CD4-positive, alpha-beta memory T cell (primary cell): ENCODE measurements at regions not wholly inside any gene's neighbourhood (a gene's known extent, or its start where the extent isn't known, plus 50 kb on each side); places are given as distances from the start of the nearest gene placed in this dataset.

Experiments
- CTCF ChIA-PET: fragments of 350-600 bp; sonication (Branson Sonifier 250); formaldehyde crosslinking; loops from one replicate; lab custom pipeline; 2021; ENCODE audit warnings: inconsistent platforms; ENCODE audit not compliant: partially characterized antibody; lab: Charles Lee
- POLR2A ChIA-PET: fragments of 350-600 bp; sonication (Branson Sonifier 250); formaldehyde crosslinking; loops from one replicate; lab custom pipeline; 2021; ENCODE audit not compliant: partially characterized antibody; lab: Charles Lee
- DNase-seq, 5 donors: peaks; one replicate each; pipeline versions ENCODE4 v3.0.0 to v3.0.0-alpha.2; 2020 to 2022; ENCODE audit warnings: mixed read lengths in 1 of 5
- H3K27ac ChIP-seq: one replicate; pipeline ENCODE4 v1.7.0; 2013; ENCODE audit warnings: low read depth, low read length
- H3K27me3 ChIP-seq: 2 replicates; pipeline ENCODE4 v1.7.0; 2013; ENCODE audit warnings: mild to moderate bottlenecking, low read length, moderate library complexity; ENCODE audit not compliant: insufficient read depth
- H3K36me3 ChIP-seq: 2 replicates; pipeline ENCODE4 v1.7.0; 2013; ENCODE audit warnings: mild to moderate bottlenecking, low read length, moderate library complexity; ENCODE audit not compliant: insufficient read depth
- H3K4me1 ChIP-seq: 2 replicates; pipeline ENCODE4 v1.7.0; 2013; ENCODE audit warnings: mild to moderate bottlenecking, low read length, moderate library complexity; ENCODE audit not compliant: insufficient read depth
- H3K4me3 ChIP-seq, 2 donors: one replicate each; pipeline ENCODE4 v1.7.0; 2013; ENCODE audit warnings: low read length in 2 of 2, mild to moderate bottlenecking in 1 of 2
- H3K9me3 ChIP-seq, 2 donors: one replicate each; pipeline ENCODE4 v1.7.0; 2013; ENCODE audit warnings: low read length in 2 of 2, control low read depth in 1 of 2; ENCODE audit not compliant: control insufficient read depth in 1 of 2
- H3K27ac Mint-ChIP-seq, 7 donors: one replicate each; pipeline ENCODE4 v1.8.0; 2020 to 2021; ENCODE audit warnings: mixed read lengths in 7 of 7, mild to moderate bottlenecking in 6 of 7, inconsistent platforms in 3 of 7, moderate library complexity in 3 of 7
- H3K27me3 Mint-ChIP-seq, 2 donors: one replicate each; pipeline ENCODE4 v1.8.0; 2020 to 2021; ENCODE audit warnings: mixed read lengths in 2 of 2
- H3K36me3 Mint-ChIP-seq, 2 donors: one replicate each; pipeline ENCODE4 v1.8.0; 2020 to 2021; ENCODE audit warnings: mixed read lengths in 2 of 2, inconsistent platforms in 1 of 2, mild to moderate bottlenecking in 1 of 2
- H3K4me1 Mint-ChIP-seq, 4 donors: one replicate each; pipeline ENCODE4 v1.8.0; 2020 to 2021; ENCODE audit warnings: mixed read lengths in 4 of 4, mild to moderate bottlenecking in 1 of 4
- H3K4me3 Mint-ChIP-seq, 8 donors: one replicate each; pipeline ENCODE4 v1.8.0; 2020 to 2021; ENCODE audit warnings: mixed read lengths in 8 of 8, mild to moderate bottlenecking in 7 of 8, moderate library complexity in 6 of 8, inconsistent platforms in 3 of 8
- H3K9me3 Mint-ChIP-seq, 8 donors: one replicate each; pipeline ENCODE4 v1.8.0; 2020 to 2021; ENCODE audit warnings: mixed read lengths in 8 of 8, mild to moderate bottlenecking in 5 of 8, inconsistent platforms in 3 of 8, moderate library complexity in 1 of 8
- intact Hi-C: fragments of 100-400 bp; cut with micrococcal nuclease; formaldehyde crosslinking; loops from one replicate; pipeline ENCODE4 v1.15.1; 2023

DNA sequence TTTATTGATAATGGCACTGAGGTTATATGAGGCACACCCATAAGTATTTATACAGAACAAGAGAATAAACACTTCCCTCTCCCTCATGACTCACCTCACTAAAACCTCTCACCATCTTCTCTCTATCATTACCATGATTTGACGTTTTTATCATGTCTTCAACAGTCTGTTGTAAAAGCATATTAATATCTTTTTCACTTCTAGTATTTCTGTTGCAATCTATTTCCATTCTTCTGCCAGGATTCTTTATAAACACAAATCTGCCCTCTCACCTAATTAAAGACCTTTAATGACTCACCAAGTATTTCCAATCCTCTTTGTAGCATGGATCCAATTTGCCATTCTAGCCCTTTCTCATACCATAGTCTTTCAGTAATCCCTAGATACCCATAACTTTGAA lies 527.7 kb downstream of the SLC16A7 start:
- POLR2A ChIA-PET: no interaction called here

DNA sequence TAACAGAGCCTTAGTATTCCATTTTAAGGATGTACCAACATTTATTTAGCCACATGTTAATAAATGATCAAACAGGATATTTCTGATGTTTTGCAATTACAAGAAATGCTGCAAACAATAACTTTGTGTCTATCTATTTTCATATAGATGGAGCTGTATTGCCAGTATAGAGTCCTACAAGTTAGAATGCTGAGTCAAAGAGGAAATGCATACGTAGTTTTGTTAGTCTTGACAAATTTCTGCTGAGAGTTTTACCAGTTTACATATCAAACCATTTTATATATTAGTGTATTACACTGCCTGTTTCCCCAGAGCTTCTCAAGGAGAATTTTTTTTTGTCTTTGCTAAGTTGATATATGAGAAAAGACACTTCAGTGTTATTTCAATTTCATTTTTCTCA lies 541.7 kb downstream of the SLC16A7 start:
- no peaks in the 10 kb centered on the region for H3K27me3 ChIP-seq
- ChIA-PET POLR2A (no interaction called here), CTCF (no interaction called here)
- H3K27me3 Mint-ChIP-seq: no peaks in the 10 kb centered on the region
- H3K9me3 ChIP-seq: no peaks in the 10 kb centered on the region
- no peaks in the 10 kb centered on the region for H3K4me1 ChIP-seq
- H3K36me3 ChIP-seq: no peaks in the 10 kb centered on the region
- intact Hi-C loops: no loop called here
- H3K27ac Mint-ChIP-seq: no peak overlapping the region
- no peak overlapping the region for H3K27ac ChIP-seq
- no peak for DNase-seq
- peaks cover 0 to 3% (median 0%) of the 10 kb centered on the region in 8 donors for H3K9me3 Mint-ChIP-seq
- no peak overlapping the region for H3K4me3 Mint-ChIP-seq
- H3K4me1 Mint-ChIP-seq: no peaks in the 10 kb centered on the region
- H3K36me3 Mint-ChIP-seq: no peaks in the 10 kb centered on the region
- no peak overlapping the region for H3K4me3 ChIP-seq

More for the DNA sequence above, 527.7 kb downstream of the SLC16A7 start:
- H3K4me3 ChIP-seq: no peak overlapping the region
- H3K4me1 ChIP-seq: no peaks in the 10 kb centered on the region
- Mint-ChIP-seq H3K36me3 (no peaks in the 10 kb centered on the region), H3K4me1 (no peaks in the 10 kb centered on the region), H3K27me3 (no peaks in the 10 kb centered on the region), H3K9me3 (peaks cover 0 to 16% (median 8%) of the 10 kb centered on the region in 8 donors), H3K27ac (no peak overlapping the region), H3K4me3 (no peak overlapping the region)
- DNase-seq: no peak
- no peaks in the 10 kb centered on the region for H3K9me3 ChIP-seq
- H3K27ac ChIP-seq: no peak overlapping the region
- no peaks in the 10 kb centered on the region for H3K36me3 ChIP-seq
- CTCF ChIA-PET: no interaction called here
- H3K27me3 ChIP-seq: no peaks in the 10 kb centered on the region
- intact Hi-C loops: no loop called here

DNA sequence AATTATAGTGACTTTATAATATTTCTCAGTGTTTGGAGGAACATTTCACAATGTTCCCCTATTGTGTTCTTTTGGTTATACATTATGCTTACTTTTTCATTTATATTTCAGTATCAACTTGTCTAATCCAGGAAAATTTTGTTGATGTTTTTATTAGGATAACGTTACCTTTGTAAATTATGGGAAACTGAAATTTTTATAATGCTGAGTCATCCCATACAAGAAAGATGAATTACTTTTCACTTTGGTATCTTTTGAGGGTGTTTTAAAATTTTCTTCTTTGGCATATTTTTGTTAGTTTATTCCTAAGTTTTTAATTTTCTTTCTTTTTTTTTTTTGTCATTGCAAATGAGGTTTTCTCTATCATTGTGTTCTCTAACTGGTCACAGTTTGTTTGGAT lies 542.7 kb downstream of the SLC16A7 start:
- Mint-ChIP-seq H3K4me3 (no peak overlapping the region), H3K27me3 (no peaks in the 10 kb centered on the region), H3K27ac (no peak overlapping the region), H3K9me3 (peaks cover 0 to 3% (median 0%) of the 10 kb centered on the region in 8 donors), H3K36me3 (no peaks in the 10 kb centered on the region), H3K4me1 (no peaks in the 10 kb centered on the region)
- Histone ChIP-seq H3K4me1 (no peaks in the 10 kb centered on the region), H3K36me3 (no peaks in the 10 kb centered on the region), H3K27ac (no peak overlapping the region), H3K27me3 (no peaks in the 10 kb centered on the region), H3K9me3 (no peaks in the 10 kb centered on the region), H3K4me3 (no peak overlapping the region)
- DNase-seq: no peak
- ChIA-PET CTCF (no interaction called here), POLR2A (no interaction called here)
- intact Hi-C loops: no loop called here

DNA sequence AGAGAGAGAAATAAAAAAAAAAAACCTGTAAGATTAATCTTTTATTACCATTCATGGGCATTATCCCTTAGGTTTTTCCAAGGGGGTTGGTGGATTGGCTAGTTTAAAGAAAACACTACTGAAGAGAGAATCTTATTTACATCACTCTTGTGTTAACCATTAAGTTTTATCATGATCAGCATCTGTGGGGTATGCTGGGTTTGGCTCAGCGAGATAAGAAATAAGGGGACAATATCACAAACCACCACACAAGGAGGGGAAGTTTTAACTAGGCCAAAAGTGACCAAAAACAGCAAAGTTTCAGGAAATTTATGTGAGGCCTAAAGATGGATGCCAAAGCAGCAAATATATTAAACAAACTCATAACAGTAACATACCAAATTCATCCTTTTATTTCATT lies 548.6 kb downstream of the SLC16A7 start:
- H3K9me3 ChIP-seq: no peaks in the 10 kb centered on the region
- intact Hi-C loops: no loop called here
- no peaks in the 10 kb centered on the region for H3K27me3 ChIP-seq
- ChIA-PET POLR2A (no interaction called here), CTCF (no interaction called here)
- Mint-ChIP-seq H3K4me3 (no peak overlapping the region), H3K36me3 (no peaks in the 10 kb centered on the region), H3K27me3 (no peaks in the 10 kb centered on the region), H3K9me3 (peaks cover 0 to 7% (median 0%) of the 10 kb centered on the region in 8 donors), H3K4me1 (no peaks in the 10 kb centered on the region), H3K27ac (no peak overlapping the region)
- no peak for DNase-seq
- no peaks in the 10 kb centered on the region for H3K36me3 ChIP-seq
- no peak overlapping the region for H3K27ac ChIP-seq
- H3K4me3 ChIP-seq: no peak overlapping the region
- no peaks in the 10 kb centered on the region for H3K4me1 ChIP-seq

DNA sequence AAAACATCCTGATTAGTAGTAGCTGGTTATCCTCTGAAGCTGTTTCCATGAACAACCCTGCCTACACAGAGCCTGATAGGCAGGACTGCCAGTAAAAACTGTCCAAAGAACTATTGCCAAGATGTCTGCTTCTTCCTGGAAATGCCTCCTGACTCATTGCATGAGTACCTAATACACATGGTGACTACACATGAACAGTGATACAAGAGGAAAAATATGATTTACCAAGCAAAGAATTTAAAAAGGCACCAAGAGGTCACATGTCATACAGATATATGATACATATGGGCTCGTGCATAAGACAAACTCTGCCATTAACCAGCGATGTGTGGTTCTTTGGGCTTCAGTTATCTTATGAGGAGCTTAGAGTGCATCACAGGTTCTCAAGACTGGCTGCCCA lies 552.3 kb downstream of the SLC16A7 start:
- ChIA-PET CTCF (no interaction called here), POLR2A (no interaction called here)
- Histone ChIP-seq H3K9me3 (no peaks in the 10 kb centered on the region), H3K36me3 (no peaks in the 10 kb centered on the region), H3K27ac (no peak overlapping the region), H3K4me3 (no peak overlapping the region), H3K27me3 (no peaks in the 10 kb centered on the region), H3K4me1 (no peaks in the 10 kb centered on the region)
- H3K4me1 Mint-ChIP-seq: no peaks in the 10 kb centered on the region
- H3K36me3 Mint-ChIP-seq: no peaks in the 10 kb centered on the region
- DNase-seq: no peak
- H3K27me3 Mint-ChIP-seq: no peaks in the 10 kb centered on the region
- peaks cover 0 to 5% (median under 1%) of the 10 kb centered on the region in 8 donors for H3K9me3 Mint-ChIP-seq
- H3K4me3 Mint-ChIP-seq: no peak overlapping the region
- intact Hi-C loops: no loop called here
- H3K27ac Mint-ChIP-seq: no peak overlapping the region

DNA sequence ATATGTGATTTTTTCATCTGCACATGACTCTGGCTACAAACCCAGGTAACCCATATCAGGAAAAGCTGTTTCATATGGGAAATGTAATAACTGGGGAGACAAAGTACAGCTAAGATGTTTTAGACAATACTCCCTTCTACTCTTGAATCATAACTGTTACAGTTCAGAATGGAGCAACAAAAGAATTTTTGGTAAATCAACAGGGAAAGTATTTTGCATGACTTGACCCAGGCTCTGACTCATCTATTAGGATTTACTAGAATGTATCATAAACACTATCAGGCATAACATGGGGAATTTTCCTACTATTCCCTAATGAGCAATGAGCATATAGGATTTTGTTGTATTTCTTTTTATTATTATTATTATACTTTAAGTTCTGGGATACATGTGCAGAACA lies 553.0 kb downstream of the SLC16A7 start:
- ChIA-PET CTCF (no interaction called here), POLR2A (no interaction called here)
- intact Hi-C loops: no loop called here

DNA sequence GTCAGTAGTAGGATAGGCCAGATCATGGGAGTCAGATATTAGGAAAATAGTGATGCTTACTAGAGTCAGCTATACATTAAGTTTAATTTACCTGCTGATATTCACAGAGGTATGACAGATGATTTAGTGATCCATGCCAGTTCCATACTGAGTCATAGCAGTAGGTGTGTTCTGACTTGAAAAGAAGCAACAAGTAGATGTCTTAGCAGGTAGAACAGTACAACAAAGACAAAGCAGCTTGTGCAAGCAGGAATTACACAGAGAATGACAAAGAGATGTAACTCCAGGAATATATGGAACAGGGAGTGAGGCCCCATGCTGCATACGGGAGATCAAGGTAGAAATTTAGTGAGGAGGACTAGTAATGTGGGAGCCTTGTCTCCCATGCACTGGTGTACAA lies 556.9 kb downstream of the SLC16A7 start:
- Histone ChIP-seq H3K27me3 (no peaks in the 10 kb centered on the region), H3K27ac (no peak overlapping the region), H3K4me3 (no peak overlapping the region), H3K4me1 (no peaks in the 10 kb centered on the region), H3K36me3 (no peaks in the 10 kb centered on the region), H3K9me3 (no peaks in the 10 kb centered on the region)
- H3K27me3 Mint-ChIP-seq: no peaks in the 10 kb centered on the region
- intact Hi-C loops: no loop called here
- H3K9me3 Mint-ChIP-seq: peaks cover 0 to 7% (median 1%) of the 10 kb centered on the region in 8 donors
- no peaks in the 10 kb centered on the region for H3K4me1 Mint-ChIP-seq
- no peak overlapping the region for H3K4me3 Mint-ChIP-seq
- H3K36me3 Mint-ChIP-seq: no peaks in the 10 kb centered on the region
- CTCF ChIA-PET: no interaction called here
- H3K27ac Mint-ChIP-seq: no peak overlapping the region
- POLR2A ChIA-PET: no interaction called here
- no peak for DNase-seq

More for the DNA sequence above, 553.0 kb downstream of the SLC16A7 start:
- Histone ChIP-seq H3K4me1 (no peaks in the 10 kb centered on the region), H3K36me3 (no peaks in the 10 kb centered on the region), H3K9me3 (no peaks in the 10 kb centered on the region), H3K4me3 (no peak overlapping the region), H3K27me3 (no peaks in the 10 kb centered on the region), H3K27ac (no peak overlapping the region)
- Mint-ChIP-seq H3K36me3 (no peaks in the 10 kb centered on the region), H3K9me3 (peaks cover 0 to 6% (median 1%) of the 10 kb centered on the region in 8 donors), H3K27me3 (no peaks in the 10 kb centered on the region), H3K27ac (no peak overlapping the region), H3K4me1 (no peaks in the 10 kb centered on the region), H3K4me3 (no peak overlapping the region)
- DNase-seq: no peak

DNA sequence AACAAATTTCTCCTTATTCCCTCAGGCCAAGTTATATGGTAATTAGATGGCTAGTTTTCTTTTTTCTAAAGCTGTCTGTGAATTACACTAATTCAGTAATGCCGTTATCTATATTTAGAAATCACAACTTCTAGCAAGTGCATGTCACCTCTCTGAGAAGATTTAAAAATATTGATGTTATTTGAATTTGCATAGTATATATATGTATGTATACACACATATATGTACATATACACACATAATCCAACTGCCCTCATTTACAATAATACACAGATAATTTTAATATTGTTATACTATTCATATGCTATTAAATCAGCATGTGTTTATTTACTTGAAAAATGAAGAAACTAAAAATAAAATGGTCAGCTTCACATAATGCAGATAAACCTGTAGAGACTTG lies 563.9 kb downstream of the SLC16A7 start:
- no peaks in the 10 kb centered on the region for H3K27me3 Mint-ChIP-seq
- POLR2A ChIA-PET: no interaction called here
- CTCF ChIA-PET: interaction anchor here (0.7 kb wide), 1 partner anchor 13 kb away, joined by 3 read pairs; no protein-coding TSS in a partner anchor
- peaks cover 0 to 5% (median 0%) of the 10 kb centered on the region in 8 donors for H3K9me3 Mint-ChIP-seq
- no peaks in the 10 kb centered on the region for H3K4me1 ChIP-seq
- no peaks in the 10 kb centered on the region for H3K27me3 ChIP-seq
- no peaks in the 10 kb centered on the region for H3K36me3 Mint-ChIP-seq
- no peaks in the 10 kb centered on the region for H3K9me3 ChIP-seq
- H3K36me3 ChIP-seq: no peaks in the 10 kb centered on the region
- no peak for DNase-seq
- intact Hi-C loops: no loop called here
- no peak overlapping the region for H3K27ac Mint-ChIP-seq
- H3K27ac ChIP-seq: no peak overlapping the region
- H3K4me3 Mint-ChIP-seq: no peak overlapping the region
- no peak overlapping the region for H3K4me3 ChIP-seq
- no peaks in the 10 kb centered on the region for H3K4me1 Mint-ChIP-seq
